Nephron progenitor cell (in vitro differentiated cells): ENCODE measurements at regions not wholly inside any gene's neighbourhood (a gene's known extent, or its start where the extent isn't known, plus 50 kb on each side); places are given as distances from the start of the nearest gene placed in this dataset.
"Not testable (repeated sequence)": the region's sequence is repeated elsewhere in the genome, so short reads cannot be mapped to it uniquely, and the experiment has no call there.

Experiments
- DNase-seq: peaks from one replicate; pipeline ENCODE4 v3.0.0; 2021
- H3K27ac Mint-ChIP-seq: 2 replicates; pipeline ENCODE4 v1.8.0; 2021; ENCODE audit warnings: mild to moderate bottlenecking, moderate library complexity, mixed read lengths
- H3K27me3 Mint-ChIP-seq: 2 replicates; pipeline ENCODE4 v1.8.0; 2021; ENCODE audit warnings: mild to moderate bottlenecking, low read depth, mixed read lengths; ENCODE audit not compliant: poor library complexity
- H3K36me3 Mint-ChIP-seq: 2 replicates; pipeline ENCODE4 v1.8.0; 2021; ENCODE audit warnings: low read depth, mixed read lengths
- H3K4me1 Mint-ChIP-seq: 2 replicates; pipeline ENCODE4 v1.8.0; 2021; ENCODE audit warnings: mixed read lengths
- H3K4me3 Mint-ChIP-seq: 2 replicates; pipeline ENCODE4 v1.8.0; 2021; ENCODE audit warnings: mild to moderate bottlenecking, moderate library complexity, mixed read lengths
- H3K9me3 Mint-ChIP-seq: 2 replicates; pipeline ENCODE4 v1.8.0; 2021; ENCODE audit warnings: mild to moderate bottlenecking, moderate library complexity, mixed read lengths
- CTCF ChIP-seq: fragments of 200-600 bp; sonication (generic); IDR thresholded peaks from 2 replicates; pipeline ENCODE4 v1.5.0; 2021; ENCODE audit warnings: antibody characterized with exemption

GRCh38 chr22:49658902-49659280 lies 168.8 kb downstream of the BRD1 start:
- Mint-ChIP-seq H3K4me3 (no peak overlapping the region), H3K4me1 (peaks cover 22% of the 10 kb centered on the region), H3K9me3 (no peaks in the 10 kb centered on the region), H3K27ac (no peak overlapping the region), H3K27me3 (peaks cover 28% of the 10 kb centered on the region), H3K36me3 (no peaks in the 10 kb centered on the region)
- DNase-seq = no peak
- TF ChIP-seq CTCF = no peak

GRCh38 chr22:49657974-49658590 lies 169.6 kb downstream of the BRD1 start:
- Mint-ChIP-seq H3K27me3 (peaks cover 27% of the 10 kb centered on the region), H3K36me3 (no peaks in the 10 kb centered on the region), H3K27ac (peak overlapping the region; percentile 36), H3K4me1 (peaks cover 22% of the 10 kb centered on the region), H3K9me3 (no peaks in the 10 kb centered on the region), H3K4me3 (no peak overlapping the region)
- no peak for TF ChIP-seq CTCF
- no peak for DNase-seq

- H3K4me1 Mint-ChIP-seq = peaks cover 22% of the 10 kb centered on the region
- peaks cover 21% of the 10 kb centered on the region for H3K27me3 Mint-ChIP-seq
- no peaks in the 10 kb centered on the region for H3K36me3 Mint-ChIP-seq
- no peak overlapping the region for H3K4me3 Mint-ChIP-seq
- H3K27ac Mint-ChIP-seq = peak overlapping the region; percentile 36
- no peak for TF ChIP-seq CTCF
- no peaks in the 10 kb centered on the region for H3K9me3 Mint-ChIP-seq
- DNase-seq = no peak
Observed at GRCh38 chr22:49657275-49657973, 170.2 kb downstream of the BRD1 start.

- not testable (repeated sequence) for H3K36me3 Mint-ChIP-seq, H3K27ac Mint-ChIP-seq, DNase-seq, H3K4me3 Mint-ChIP-seq, H3K9me3 Mint-ChIP-seq
- Mint-ChIP-seq H3K27me3 (peaks cover 18% of the 10 kb centered on the region), H3K4me1 (peaks cover 22% of the 10 kb centered on the region)
Observed at GRCh38 chr22:49656883-49657274, 170.8 kb downstream of the BRD1 start.

- TF ChIP-seq CTCF = no peak
- Mint-ChIP-seq H3K27me3 (peaks cover 18% of the 10 kb centered on the region), H3K4me1 (peaks cover 22% of the 10 kb centered on the region), H3K27ac (no peak overlapping the region), H3K36me3 (no peaks in the 10 kb centered on the region), H3K4me3 (no peak overlapping the region), H3K9me3 (peaks cover 6% of the 10 kb centered on the region)
- DNase-seq = no peak
Observed at GRCh38 chr22:49656291-49656851, 171.3 kb downstream of the BRD1 start.

- H3K27ac Mint-ChIP-seq = no peak overlapping the region
- peaks cover 6% of the 10 kb centered on the region for H3K9me3 Mint-ChIP-seq
- peaks cover 24% of the 10 kb centered on the region for H3K27me3 Mint-ChIP-seq
- TF ChIP-seq CTCF = no peak
- H3K36me3 Mint-ChIP-seq = no peaks in the 10 kb centered on the region
- no peak overlapping the region for H3K4me3 Mint-ChIP-seq
- DNase-seq = no peak
- H3K4me1 Mint-ChIP-seq = peaks cover 30% of the 10 kb centered on the region
Observed at GRCh38 chr22:49655168-49655812, 172.4 kb downstream of the BRD1 start.
